Endothelial cell of umbilical vein (primary cell): ENCODE measurements at regions not wholly inside any gene's neighbourhood (a gene's known extent, or its start where the extent isn't known, plus 50 kb on each side); places are given as distances from the start of the nearest gene placed in this dataset.

ENCODE experiments used
- BruUV-seq: library from RNA; stranded (reverse); fragments of 400-500 nt; replicated peaks from 2 replicates; lab custom pipeline; 2021; lab: Mats Ljungman, UMichigan
- CTCF ChIA-PET: fragments of 300-600, 350-600 bp; sonication (Branson Sonifier 250); formaldehyde crosslinking; loops from one replicate; lab custom pipeline; 2021; ENCODE audit warnings: antibody characterized with exemption, inconsistent platforms; lab: Charles Lee
- POLR2A ChIA-PET: fragments of 300-600, 350-600 bp; sonication (Branson Sonifier 250); formaldehyde crosslinking; loops from one replicate; lab custom pipeline; 2021; ENCODE audit warnings: antibody characterized with exemption, inconsistent platforms; lab: Charles Lee
- DNase-seq: peaks from one replicate; pipeline ENCODE4 v3.0.0-alpha.2; 2011; ENCODE audit warnings: low read depth, low spot score
- FAIRE-seq: peaks from 2 replicates; lab custom pipeline; 2011; peaks lifted over from hg19 to GRCh38; lab: Jason Lieb, UNC
- H2AFZ ChIP-seq: 2 replicates; pipeline ENCODE4 v1.6.0; 2012; ENCODE audit warnings: low read depth, low read length, control low read depth, inconsistent platforms
- H3K27ac ChIP-seq: 2 replicates; pipeline ENCODE4 v1.5.1; 2011; ENCODE audit warnings: low read depth, mild to moderate bottlenecking, control low read depth, low read length, moderate library complexity; ENCODE audit not compliant: insufficient read depth
- H3K27me3 ChIP-seq, 2 experiments: 2 replicates each; pipeline versions ENCODE4 v1.6.0 to v1.6.1; 2011; ENCODE audit warnings: low read length in 2 of 2, mixed read lengths in 1 of 2; ENCODE audit not compliant: control insufficient read depth in 2 of 2, insufficient read depth in 2 of 2
- H3K36me3 ChIP-seq, 2 experiments: 2 replicates in 1 of 2; 3 replicates in 1 of 2; pipeline ENCODE4 v1.5.1; 2011; ENCODE audit warnings: low read length in 2 of 2, mild to moderate bottlenecking in 1 of 2, moderate library complexity in 1 of 2; ENCODE audit not compliant: control insufficient read depth in 2 of 2, insufficient read depth in 2 of 2; ENCODE audit errors: extremely low read depth in 1 of 2
- H3K4me1 ChIP-seq: 3 replicates; pipeline ENCODE4 v1.5.1; 2011; ENCODE audit warnings: mild to moderate bottlenecking, low read length; ENCODE audit not compliant: control insufficient read depth, insufficient read depth; ENCODE audit errors: extremely low read depth
- H3K4me2 ChIP-seq: 2 replicates; pipeline ENCODE4 v1.6.1; 2011; ENCODE audit warnings: low read length, control low read depth, mixed read lengths; ENCODE audit not compliant: insufficient read depth
- H3K4me3 ChIP-seq, 3 experiments: fragments of 200-600 bp in 1 of 3; sonication (generic), shearing (Covaris generic) in 1 of 3; replicated peaks in 1 of 3; 2 replicates each; pipeline ENCODE4 v1.5.1; 2011 to 2016; ENCODE audit warnings: control low read depth in 3 of 3, low read length in 3 of 3, mild to moderate bottlenecking in 2 of 3, inconsistent platforms in 1 of 3, low read depth in 1 of 3, moderate library complexity in 1 of 3; ENCODE audit not compliant: insufficient read depth in 1 of 3
- H3K79me2 ChIP-seq: 2 replicates; pipeline ENCODE4 v1.6.0; 2012; ENCODE audit warnings: low read length, inconsistent platforms; ENCODE audit not compliant: control insufficient read depth, insufficient read depth
- H3K9ac ChIP-seq: replicated peaks from 2 replicates; pipeline ENCODE3; 2011; ENCODE audit warnings: low read length, control low read depth; ENCODE audit not compliant: insufficient read depth; ENCODE audit errors: extremely low read depth
- H3K9me1 ChIP-seq: replicated peaks from 3 replicates; pipeline ENCODE4 v1.6.0; 2011; ENCODE audit warnings: mild to moderate bottlenecking, low read length; ENCODE audit not compliant: control insufficient read depth, insufficient read depth; ENCODE audit errors: extremely low read depth
- H3K9me3 ChIP-seq: replicated peaks from 2 replicates; pipeline ENCODE4 v1.5.1; 2012; ENCODE audit warnings: low read length, inconsistent platforms; ENCODE audit not compliant: control insufficient read depth, insufficient read depth
- H4K20me1 ChIP-seq: replicated peaks from 2 replicates; pipeline ENCODE3; 2011; ENCODE audit warnings: mild to moderate bottlenecking, low read length; ENCODE audit not compliant: control insufficient read depth, insufficient read depth; ENCODE audit errors: extremely low read depth
- EZH2 ChIP-seq: IDR thresholded peaks from 2 replicates; pipeline ENCODE4 v1.6.1; 2012; ENCODE audit warnings: borderline replicate concordance, low read depth, mild to moderate bottlenecking, moderate library complexity, low read length, inconsistent platforms; ENCODE audit not compliant: severe bottlenecking
- FOS ChIP-seq: IDR thresholded peaks from 2 replicates; pipeline ENCODE4 v1.6.1; 2011; ENCODE audit warnings: mild to moderate bottlenecking, low read length, moderate library complexity, borderline replicate concordance; ENCODE audit not compliant: insufficient read depth
- GATA2 ChIP-seq: IDR thresholded peaks from 2 replicates; pipeline ENCODE4 v1.7.0; 2011; ENCODE audit warnings: low read depth, mild to moderate bottlenecking, moderate library complexity, mixed read lengths, low read length; ENCODE audit not compliant: insufficient read length, insufficient read depth
- JUN ChIP-seq: IDR thresholded peaks from 2 replicates; pipeline ENCODE4 v1.6.1; 2011; ENCODE audit warnings: borderline replicate concordance, low read depth; ENCODE audit not compliant: insufficient read length, insufficient read depth
- MYC ChIP-seq: IDR thresholded peaks from one replicate; pipeline ENCODE4 v1.6.1; 2011; ENCODE audit warnings: mild to moderate bottlenecking, low read depth, low read length
- POLR2A ChIP-seq: IDR thresholded peaks from 2 replicates; pipeline ENCODE4 v1.6.1; 2012; ENCODE audit warnings: low read depth, mild to moderate bottlenecking, control low read depth, low read length
- POLR2AphosphoS5 ChIP-seq: IDR thresholded peaks from 2 replicates; pipeline ENCODE4 v1.6.1; 2012; ENCODE audit warnings: low read depth, mild to moderate bottlenecking, control low read depth, low read length, moderate library complexity; ENCODE audit not compliant: insufficient read depth
- dilution Hi-C: fragments of 300-500 bp; cut with MboI; formaldehyde crosslinking; loops from one replicate; pipeline ENCODE4 v1.15.0; 2019; ENCODE audit warnings: low sequenced_read_pairs; ENCODE audit not compliant: extremely low pct_ligation_motif_present
- intact Hi-C: fragments of 100-400 bp; cut with micrococcal nuclease; formaldehyde crosslinking; loops from one replicate; pipeline ENCODE4 v1.10.0; 2022
- TF ChIP-seq, protein P1 (sequence below): IDR thresholded peaks from 2 replicates; pipeline ENCODE4 v1.6.1; 2011; ENCODE audit not compliant: insufficient read depth, insufficient read length
- TF ChIP-seq, protein P2 (sequence below), 2 donors: IDR thresholded peaks; 1 replicate in 1 of 2; 2 replicates in 1 of 2; pipeline ENCODE4 v1.5.1; 2011; ENCODE audit warnings: low read length in 2 of 2, mild to moderate bottlenecking in 2 of 2, moderate library complexity in 2 of 2, control low read depth in 1 of 2, inconsistent platforms in 1 of 2, low read depth in 1 of 2; ENCODE audit not compliant: insufficient read depth in 1 of 2; ENCODE audit errors: extremely low read depth in 1 of 2

DNA sequence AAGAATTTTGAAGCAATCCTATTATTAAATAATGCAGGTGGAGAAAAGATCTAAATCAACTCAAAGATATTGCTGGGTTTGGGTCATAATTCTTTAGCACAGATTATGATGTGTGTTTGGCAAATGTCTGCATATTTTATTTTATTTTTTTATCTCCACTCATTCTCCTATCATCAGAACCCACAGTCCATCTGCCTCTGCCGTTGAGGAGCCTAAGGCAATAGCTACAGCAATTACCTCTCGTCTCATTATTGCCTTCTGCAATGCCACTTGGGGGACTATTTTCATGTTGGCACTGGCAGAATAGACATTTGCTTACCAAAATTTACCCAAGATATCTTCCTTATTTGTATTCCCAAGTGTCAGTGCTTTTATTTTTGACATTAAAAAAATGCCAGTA, 815.9 kb upstream of the CNTNAP5 start:
- Histone ChIP-seq H3K9me1 (no peaks in the 10 kb centered on the region), H3K36me3 (no peaks in the 10 kb centered on the region), H3K27me3 (no peaks in the 10 kb centered on the region), H3K4me1 (no peaks in the 10 kb centered on the region), H3K9me3 (peaks cover 5% of the 10 kb centered on the region), H3K27ac (no peak overlapping the region), H3K4me2 (no peak overlapping the region), H3K4me3 (no peak overlapping the region), H3K9ac (no peak overlapping the region), H3K79me2 (no peaks in the 10 kb centered on the region), H4K20me1 (no peaks in the 10 kb centered on the region), H2AFZ (no peak overlapping the region)
- intact Hi-C loops (no loop called here), dilution Hi-C loops (no loop called here)
- BruUV-seq, result no TSS peak
- TF ChIP-seq POLR2A (no peak), MYC (no peak), GATA2 (no peak), EZH2 (no peak), JUN (no peak), POLR2AphosphoS5 (no peak), FOS (no peak)
- TF ChIP-seq, protein P1, sequence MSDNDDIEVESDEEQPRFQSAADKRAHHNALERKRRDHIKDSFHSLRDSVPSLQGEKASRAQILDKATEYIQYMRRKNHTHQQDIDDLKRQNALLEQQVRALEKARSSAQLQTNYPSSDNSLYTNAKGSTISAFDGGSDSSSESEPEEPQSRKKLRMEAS, result no peak
- TF ChIP-seq, protein P2, sequence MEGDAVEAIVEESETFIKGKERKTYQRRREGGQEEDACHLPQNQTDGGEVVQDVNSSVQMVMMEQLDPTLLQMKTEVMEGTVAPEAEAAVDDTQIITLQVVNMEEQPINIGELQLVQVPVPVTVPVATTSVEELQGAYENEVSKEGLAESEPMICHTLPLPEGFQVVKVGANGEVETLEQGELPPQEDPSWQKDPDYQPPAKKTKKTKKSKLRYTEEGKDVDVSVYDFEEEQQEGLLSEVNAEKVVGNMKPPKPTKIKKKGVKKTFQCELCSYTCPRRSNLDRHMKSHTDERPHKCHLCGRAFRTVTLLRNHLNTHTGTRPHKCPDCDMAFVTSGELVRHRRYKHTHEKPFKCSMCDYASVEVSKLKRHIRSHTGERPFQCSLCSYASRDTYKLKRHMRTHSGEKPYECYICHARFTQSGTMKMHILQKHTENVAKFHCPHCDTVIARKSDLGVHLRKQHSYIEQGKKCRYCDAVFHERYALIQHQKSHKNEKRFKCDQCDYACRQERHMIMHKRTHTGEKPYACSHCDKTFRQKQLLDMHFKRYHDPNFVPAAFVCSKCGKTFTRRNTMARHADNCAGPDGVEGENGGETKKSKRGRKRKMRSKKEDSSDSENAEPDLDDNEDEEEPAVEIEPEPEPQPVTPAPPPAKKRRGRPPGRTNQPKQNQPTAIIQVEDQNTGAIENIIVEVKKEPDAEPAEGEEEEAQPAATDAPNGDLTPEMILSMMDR (IDR thresholded peaks at IDR 0.05; ENCODE audit: extremely low read depth in 1 of 2, insufficient read depth in 1 of 2, low read depth in 1 of 2, low read length in 2 of 2), result no peak
- ChIA-PET CTCF (no interaction called here), POLR2A (no interaction called here)
- no peak for FAIRE-seq
- DNase-seq, result no peak
